Liver (tissue), 3 donors: ENCODE measurements at regions not wholly inside any gene's neighbourhood (a gene's known extent, or its start where the extent isn't known, plus 50 kb on each side); places are given as distances from the start of the nearest gene placed in this dataset.

Experiments used
- GABPA ChIP-seq, 2 donors: IDR thresholded peaks in 1 of 2; conservative IDR thresholded peaks in 1 of 2; 2 replicates each; pipeline ENCODE4 v1.6.1; 2016; ENCODE audit warnings: antibody characterized with exemption in 2 of 2, mild to moderate bottlenecking in 1 of 2, moderate library complexity in 1 of 2
- RAD21 ChIP-seq, 2 donors: IDR thresholded peaks; 2 replicates each; pipeline ENCODE4 v1.6.1; 2016; ENCODE audit warnings: antibody characterized with exemption in 2 of 2, mild to moderate bottlenecking in 2 of 2
- TAF1 ChIP-seq: conservative IDR thresholded peaks from 2 replicates; pipeline ENCODE4 v1.6.1; 2016; ENCODE audit warnings: antibody characterized with exemption, mild to moderate bottlenecking
- YY1 ChIP-seq: IDR thresholded peaks from 2 replicates; pipeline ENCODE4 v1.6.1; 2016; ENCODE audit warnings: antibody characterized with exemption, mild to moderate bottlenecking
- TF ChIP-seq, protein P1 (sequence below): fragments of 150-350 bp; IDR thresholded peaks from 2 replicates; pipeline ENCODE4 v1.5.1; 2017; ENCODE audit warnings: improper control_type of control experiment, low read depth, low read length; ENCODE audit not compliant: missing input control
- donor health status: healthy.
- donor health status: healthy.

DNA sequence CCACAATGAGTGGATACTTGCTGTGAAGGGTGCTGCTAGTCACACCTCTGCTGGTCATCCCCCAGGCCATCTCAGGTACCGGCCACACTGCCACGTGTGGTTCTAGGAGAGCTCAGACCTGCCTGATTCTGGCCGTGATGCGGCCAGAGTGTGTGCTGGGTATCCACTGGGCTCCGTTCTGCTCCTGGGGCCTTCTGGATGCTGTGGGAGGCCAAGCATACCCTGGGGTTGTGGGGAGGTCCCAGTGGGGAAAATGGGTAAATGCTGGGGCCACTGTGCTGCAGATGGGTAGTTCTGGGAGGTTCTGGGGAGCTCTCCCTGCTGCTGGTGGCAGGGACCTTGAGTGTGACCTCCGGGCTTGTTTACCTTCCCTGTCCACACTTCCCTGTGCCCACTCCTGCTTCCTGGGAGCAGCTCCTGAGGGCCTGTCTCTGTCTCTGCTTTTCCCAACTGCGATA lies 318.4 kb downstream of the GLRX3 start:
- TF ChIP-seq TAF1 (no peak), YY1 (no peak), GABPA (IDR thresholded peaks at IDR 0.05 in 1 of 2, conservative IDR thresholded peaks at IDR 0.05 in 1 of 2) (no peak), RAD21 (IDR thresholded peaks at IDR 0.05) (no peak)
- TF ChIP-seq, protein P1, sequence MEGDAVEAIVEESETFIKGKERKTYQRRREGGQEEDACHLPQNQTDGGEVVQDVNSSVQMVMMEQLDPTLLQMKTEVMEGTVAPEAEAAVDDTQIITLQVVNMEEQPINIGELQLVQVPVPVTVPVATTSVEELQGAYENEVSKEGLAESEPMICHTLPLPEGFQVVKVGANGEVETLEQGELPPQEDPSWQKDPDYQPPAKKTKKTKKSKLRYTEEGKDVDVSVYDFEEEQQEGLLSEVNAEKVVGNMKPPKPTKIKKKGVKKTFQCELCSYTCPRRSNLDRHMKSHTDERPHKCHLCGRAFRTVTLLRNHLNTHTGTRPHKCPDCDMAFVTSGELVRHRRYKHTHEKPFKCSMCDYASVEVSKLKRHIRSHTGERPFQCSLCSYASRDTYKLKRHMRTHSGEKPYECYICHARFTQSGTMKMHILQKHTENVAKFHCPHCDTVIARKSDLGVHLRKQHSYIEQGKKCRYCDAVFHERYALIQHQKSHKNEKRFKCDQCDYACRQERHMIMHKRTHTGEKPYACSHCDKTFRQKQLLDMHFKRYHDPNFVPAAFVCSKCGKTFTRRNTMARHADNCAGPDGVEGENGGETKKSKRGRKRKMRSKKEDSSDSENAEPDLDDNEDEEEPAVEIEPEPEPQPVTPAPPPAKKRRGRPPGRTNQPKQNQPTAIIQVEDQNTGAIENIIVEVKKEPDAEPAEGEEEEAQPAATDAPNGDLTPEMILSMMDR = no peak
